ENCODE measurements at regions not wholly inside any gene's neighbourhood (a gene's known extent, or its start where the extent isn't known, plus 50 kb on each side); places are given as distances from the start of the nearest gene placed in this dataset.

DNA sequence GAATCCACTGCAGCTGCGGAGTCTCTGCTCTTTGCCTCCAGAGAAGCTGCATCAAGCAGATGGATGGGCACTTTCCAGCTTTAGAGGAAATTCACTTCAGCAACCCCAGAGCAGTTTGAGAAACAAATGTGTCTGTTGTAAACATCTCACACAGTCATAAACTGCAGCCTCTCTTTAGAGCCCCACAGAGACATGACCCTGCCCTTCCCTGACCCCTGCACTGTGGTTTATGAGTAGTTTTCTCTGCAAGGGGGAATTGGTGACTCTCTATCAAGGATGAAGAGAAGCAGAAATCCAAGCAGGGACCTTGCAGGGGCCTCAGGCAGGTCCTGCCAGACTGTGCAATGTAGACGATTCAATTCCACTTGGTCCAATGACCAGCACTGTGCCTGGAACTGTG, 160.2 kb downstream of the SH2D4B start:
- no peak overlapping the region for H3K27ac ChIP-seq (ENCODE audit: low read depth, low read length, poor library complexity, severe bottlenecking)
- H3K4me1 ChIP-seq (ENCODE audit: insufficient read depth, low read length, severe bottlenecking) = no peaks in the 10 kb centered on the region
- no peaks in the 10 kb centered on the region for H3K36me3 ChIP-seq (ENCODE audit: insufficient read depth, low read length)
- no peaks in the 10 kb centered on the region for H3K79me2 ChIP-seq (ENCODE audit: insufficient read depth, low read length)
- H3K4me3 ChIP-seq (ENCODE audit: low read depth, low read length, poor library complexity, severe bottlenecking) = no peak overlapping the region
- H3K9ac ChIP-seq (ENCODE audit: low read length) = no peak overlapping the region
- H3K9me3 ChIP-seq (ENCODE audit: low read length) = no peaks in the 10 kb centered on the region
- H3K27me3 ChIP-seq (ENCODE audit: insufficient read depth, low read length) = no peaks in the 10 kb centered on the region; the same call in 1 of the 2 replicates
- TF ChIP-seq CTCF (IDR thresholded peaks at IDR 0.05; ENCODE audit: low read length) = no peak
- TF ChIP-seq EZH2 (IDR thresholded peaks at IDR 0.05; ENCODE audit: borderline replicate concordance, low read length) = no peak
- no peaks in the 10 kb centered on the region for H3F3A ChIP-seq (ENCODE audit: insufficient read depth, low read length)
- no peaks in the 10 kb centered on the region for H3K9me2 ChIP-seq (ENCODE audit: low read depth, low read length)
- no peaks in the 10 kb centered on the region for H4K20me1 ChIP-seq (ENCODE audit: insufficient read depth, low read length)
- no peak overlapping the region for H3K4me2 ChIP-seq (ENCODE audit: low read length)
- no peak overlapping the region for H2AFZ ChIP-seq (ENCODE audit: low read length)

- no peak overlapping the region for H3K27ac ChIP-seq (ENCODE audit: low read depth, low read length, poor library complexity, severe bottlenecking)
- no peaks in the 10 kb centered on the region for H3F3A ChIP-seq (ENCODE audit: insufficient read depth, low read length)
- H3K9me3 ChIP-seq (ENCODE audit: low read length) = no peaks in the 10 kb centered on the region
- H3K79me2 ChIP-seq (ENCODE audit: insufficient read depth, low read length) = no peaks in the 10 kb centered on the region
- H3K4me1 ChIP-seq (ENCODE audit: insufficient read depth, low read length, severe bottlenecking) = no peaks in the 10 kb centered on the region
- no peak overlapping the region for H3K4me2 ChIP-seq (ENCODE audit: low read length)
- H4K20me1 ChIP-seq (ENCODE audit: insufficient read depth, low read length) = no peaks in the 10 kb centered on the region
- H3K9me2 ChIP-seq (ENCODE audit: low read depth, low read length) = no peaks in the 10 kb centered on the region
- no peak overlapping the region for H3K9ac ChIP-seq (ENCODE audit: low read length)
- no peaks in the 10 kb centered on the region; the same call in 1 of the 2 replicates for H3K27me3 ChIP-seq (ENCODE audit: insufficient read depth, low read length)
- H3K4me3 ChIP-seq (ENCODE audit: low read depth, low read length, poor library complexity, severe bottlenecking) = no peak overlapping the region
- no peaks in the 10 kb centered on the region for H3K36me3 ChIP-seq (ENCODE audit: insufficient read depth, low read length)
- TF ChIP-seq CTCF (IDR thresholded peaks at IDR 0.05; ENCODE audit: low read length) (peak; percentile 75), EZH2 (IDR thresholded peaks at IDR 0.05; ENCODE audit: borderline replicate concordance, low read length) (no peak)
- H2AFZ ChIP-seq (ENCODE audit: low read length) = no peak overlapping the region
Observed at GRCh38 chr10:80699602-80700039, 161.9 kb downstream of the SH2D4B start.

DNA sequence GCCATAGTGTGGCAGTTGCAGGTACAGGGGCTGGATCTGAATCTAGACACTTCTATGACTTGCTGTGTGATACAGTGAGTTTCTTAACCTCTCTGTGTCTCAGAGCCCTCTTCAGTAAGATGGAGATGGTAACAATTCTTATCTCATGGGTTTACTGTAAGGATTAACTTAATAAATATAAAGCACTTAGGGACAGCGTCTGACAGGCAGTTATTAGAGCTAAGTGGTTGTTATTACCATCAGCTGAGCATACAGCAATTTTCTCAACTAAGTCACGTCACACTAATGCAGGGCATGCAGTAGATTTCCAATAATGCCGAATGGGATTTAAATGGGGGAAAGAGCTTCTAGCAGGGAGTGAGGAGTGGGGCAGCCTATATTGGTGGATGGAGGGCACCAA, 162.6 kb downstream of the SH2D4B start:
- Histone ChIP-seq H3K4me1 (ENCODE audit: insufficient read depth, low read length, severe bottlenecking) (no peaks in the 10 kb centered on the region), H3K27me3 (ENCODE audit: insufficient read depth, low read length) (no peaks in the 10 kb centered on the region; the same call in 1 of the 2 replicates), H3F3A (ENCODE audit: insufficient read depth, low read length) (no peaks in the 10 kb centered on the region), H3K27ac (ENCODE audit: low read depth, low read length, poor library complexity, severe bottlenecking) (no peak overlapping the region), H3K9me3 (ENCODE audit: low read length) (no peaks in the 10 kb centered on the region), H3K9ac (ENCODE audit: low read length) (no peak overlapping the region), H3K4me3 (ENCODE audit: low read depth, low read length, poor library complexity, severe bottlenecking) (no peak overlapping the region), H3K9me2 (ENCODE audit: low read depth, low read length) (no peaks in the 10 kb centered on the region), H3K79me2 (ENCODE audit: insufficient read depth, low read length) (no peaks in the 10 kb centered on the region), H3K36me3 (ENCODE audit: insufficient read depth, low read length) (no peaks in the 10 kb centered on the region), H2AFZ (ENCODE audit: low read length) (no peak overlapping the region), H3K4me2 (ENCODE audit: low read length) (no peak overlapping the region), H4K20me1 (ENCODE audit: insufficient read depth, low read length) (no peaks in the 10 kb centered on the region)
- no peak for TF ChIP-seq CTCF (IDR thresholded peaks at IDR 0.05; ENCODE audit: low read length)
